K562 (cell line): ENCODE measurements at regions not wholly inside any gene's neighbourhood (a gene's known extent, or its start where the extent isn't known, plus 50 kb on each side); places are given as distances from the start of the nearest gene placed in this dataset.

Source experiments
- ATAC-seq: fragments of 200-7000 bp; cut with Tn5 transposase; 3 replicates; pipeline ENCODE4 v1.9.1; 2020; ENCODE audit warnings: moderate library complexity
- BruUV-seq: library from RNA; stranded (reverse); fragments of 400-500 nt; replicated peaks from 2 replicates; lab custom pipeline; 2021; lab: Mats Ljungman, UMichigan
- CTCF ChIA-PET: fragments of 300-600 bp; formaldehyde crosslinking; extraction: SDS; loops from one replicate; lab custom pipeline; 2021; ENCODE audit warnings: low intra/inter-chr PET ratio; lab: Yijun Ruan, JAX
- POLR2A ChIA-PET: fragments of 300-600, 350-650 bp; sonication (Branson Sonifier 250); formaldehyde crosslinking; extraction: SDS; loops from one replicate; lab custom pipeline; 2021; ENCODE audit warnings: antibody characterized with exemption, inconsistent platforms; lab: Yijun Ruan, JAX
- DNase-seq, 4 experiments: peaks; one replicate each; pipeline versions ENCODE4 v3.0.0 to v3.0.0-alpha.2; 2011 to 2018; ENCODE audit warnings: low spot score in 3 of 4, mixed read lengths in 3 of 4; ENCODE audit errors: extremely low read depth in 1 of 4
- FAIRE-seq: peaks from 2 replicates; lab custom pipeline; 2011; peaks lifted over from hg19 to GRCh38; lab: Jason Lieb, UNC
- H2AFZ ChIP-seq: 2 replicates; pipeline ENCODE4 v1.6.0; 2011; ENCODE audit warnings: low read depth, low read length, control low read depth, inconsistent platforms
- H3K27ac ChIP-seq: fragments of 200-600 bp; 3 replicates; pipeline ENCODE4 v1.8.0; 2011; ENCODE audit warnings: low read depth, mild to moderate bottlenecking, control low read depth, inconsistent platforms, low read length, moderate library complexity, mixed read lengths; ENCODE audit errors: extremely low read depth
- H3K27me3 ChIP-seq, 2 experiments: fragments of 300-600 bp in 1 of 2; 2 replicates in 1 of 2; 3 replicates in 1 of 2; pipeline versions ENCODE4 v1.6.0 to v1.8.0; 2011; ENCODE audit warnings: inconsistent platforms in 2 of 2, low read length in 2 of 2, mild to moderate bottlenecking in 1 of 2, mixed read lengths in 1 of 2, moderate library complexity in 1 of 2; ENCODE audit not compliant: control insufficient read depth in 2 of 2, insufficient read depth in 2 of 2
- H3K36me3 ChIP-seq: fragments of 300-600 bp; 3 replicates; pipeline ENCODE4 v1.8.0; 2011; ENCODE audit warnings: mild to moderate bottlenecking, low read length, inconsistent platforms; ENCODE audit not compliant: control insufficient read depth, insufficient read depth
- H3K4me1 ChIP-seq, 2 experiments: fragments of 200-600 bp in 1 of 2; replicated peaks in 1 of 2; 2 replicates in 1 of 2; 3 replicates in 1 of 2; pipeline versions ENCODE4 v1.5.1 to v1.8.0; 2011; ENCODE audit warnings: inconsistent platforms in 2 of 2, low read length in 2 of 2, mild to moderate bottlenecking in 1 of 2, mixed read lengths in 1 of 2, moderate library complexity in 1 of 2; ENCODE audit not compliant: control insufficient read depth in 2 of 2, insufficient read depth in 2 of 2
- H3K4me2 ChIP-seq: 2 replicates; pipeline ENCODE4 v1.6.1; 2011; ENCODE audit warnings: low read length, control low read depth, inconsistent platforms, mixed read lengths; ENCODE audit not compliant: insufficient read depth
- H3K4me3 ChIP-seq: fragments of 200-600 bp; sonication (generic), shearing (Covaris generic); 2 replicates; pipeline ENCODE4 v1.5.1; 2016; ENCODE audit warnings: control low read depth, inconsistent platforms
- H3K79me2 ChIP-seq: fragments of 200-600 bp; 3 replicates; pipeline ENCODE4 v1.8.0; 2011; ENCODE audit warnings: low read length, inconsistent platforms; ENCODE audit not compliant: control insufficient read depth, insufficient read depth
- H3K9ac ChIP-seq, 2 experiments: 2 replicates each; pipeline versions ENCODE4 v1.6.0 to v1.6.1; 2011; ENCODE audit warnings: low read depth in 2 of 2, low read length in 2 of 2, control low read depth in 1 of 2, inconsistent platforms in 1 of 2, mild to moderate bottlenecking in 1 of 2, mixed read lengths in 1 of 2; ENCODE audit not compliant: insufficient read depth in 1 of 2
- H3K9me1 ChIP-seq: one replicate; pipeline ENCODE4 v1.6.0; 2011; ENCODE audit warnings: inconsistent platforms, mild to moderate bottlenecking, low read length, moderate library complexity; ENCODE audit not compliant: control insufficient read depth, insufficient read depth
- H3K9me3 ChIP-seq: replicated peaks from 2 replicates; pipeline ENCODE4 v1.5.1; 2011; ENCODE audit warnings: low read depth, low read length, inconsistent platforms; ENCODE audit not compliant: control insufficient read depth, insufficient read depth
- H4K20me1 ChIP-seq: replicated peaks from 2 replicates; pipeline ENCODE4 v1.6.1; 2011; ENCODE audit warnings: low read length, inconsistent platforms, mixed read lengths; ENCODE audit not compliant: control insufficient read depth, insufficient read depth
- BRD4 ChIP-seq: fragments of 200-600 bp; sonication (generic); IDR thresholded peaks from 2 replicates; pipeline ENCODE4 v1.6.1; 2017; ENCODE audit warnings: inconsistent platforms
- BRF1 ChIP-seq: IDR thresholded peaks from 3 replicates; pipeline ENCODE4 v1.6.1; 2011; ENCODE audit warnings: borderline replicate concordance, mild to moderate bottlenecking; ENCODE audit not compliant: insufficient read length; ENCODE audit errors: extremely low read depth
- CBX1 ChIP-seq: sonication (generic); IDR thresholded peaks from 2 replicates; pipeline ENCODE4 v1.6.1; 2016; ENCODE audit warnings: antibody characterized with exemption, low read depth, mild to moderate bottlenecking
- KHSRP ChIP-seq: fragments of 450-650 bp; IDR thresholded peaks from 2 replicates; pipeline ENCODE4 v1.6.1; 2017
- NCOA2 ChIP-seq, 2 experiments: fragments of 450-650 bp; IDR thresholded peaks; 2 replicates each; pipeline ENCODE4 v1.6.1; 2018; ENCODE audit warnings: mild to moderate bottlenecking in 2 of 2, moderate library complexity in 1 of 2; ENCODE audit not compliant: partially characterized antibody in 2 of 2
- POLR2A ChIP-seq: fragments of 450-650 bp; conservative IDR thresholded peaks from 2 replicates; pipeline ENCODE4 v1.6.1; 2016
- SMAD2 ChIP-seq: fragments of 150-350 bp; IDR thresholded peaks from 2 replicates; pipeline ENCODE4 v1.6.1; 2014; ENCODE audit warnings: low read depth, mild to moderate bottlenecking, low read length
- TEAD1 ChIP-seq, 2 experiments: fragments of 450-650 bp in 1 of 2; sonication (generic) in 1 of 2; formaldehyde crosslinking; IDR thresholded peaks; 2 replicates each; pipeline versions ENCODE4 v1.4.0 to v1.8.0; 2020 to 2022; ENCODE audit warnings: mild to moderate bottlenecking in 2 of 2, missing genetic modification reagents in 1 of 2
- ZNF140 ChIP-seq: fragments of 250-450 bp; sonication (Bioruptor Pico); IDR thresholded peaks from 2 replicates; pipeline ENCODE4 v1.8.0; 2021; ENCODE audit warnings: moderate library complexity, mild to moderate bottlenecking, inconsistent platforms
- ZSCAN29 ChIP-seq: fragments of 450-650 bp; IDR thresholded peaks from 2 replicates; pipeline ENCODE4 v1.6.1; 2017
- WGBS: fragments of 100-300 bp; shearing (Covaris generic); methylation state at CpG from one replicate; pipeline ENCODE4 v1.1.6; 2016; ENCODE audit warnings: low coverage, mixed read lengths; ENCODE audit not compliant: insufficient coverage; ENCODE audit errors: missing lambda C conversion rate; 5-methylcytosine and 5-hydroxymethylcytosine counted together
- in situ Hi-C: fragments of 300-500 bp; cut with MboI; formaldehyde crosslinking; loops from 4 replicates; pipeline ENCODE4 v1.15.0; 2018; ENCODE audit warnings: inconsistent platforms, mixed read lengths
- intact Hi-C: fragments of 100-400 bp; cut with micrococcal nuclease; formaldehyde crosslinking; loops from 2 replicates; pipeline ENCODE4 v1.14.2; 2022
- TF ChIP-seq, protein P1 (sequence below): fragments of 250-450 bp; sonication (Bioruptor Pico); IDR thresholded peaks from 2 replicates; pipeline ENCODE4 v1.5.0; 2022; ENCODE audit warnings: mild to moderate bottlenecking
- TF ChIP-seq, protein P2 (sequence below): fragments of 250-450 bp; sonication (Bioruptor Pico); IDR thresholded peaks from 2 replicates; pipeline ENCODE4 v1.5.0; 2021; ENCODE audit warnings: mild to moderate bottlenecking, moderate library complexity

GRCh38 chr4:134499074-134499473 is 297.5 kb upstream of the PABPC4L start:
- BruUV-seq = no TSS peak
- in situ Hi-C loops = no loop called here
- peaks cover 2% of the 10 kb centered on the region; the same call in 1 of the 2 replicates for H3K9me3 ChIP-seq

DNA sequence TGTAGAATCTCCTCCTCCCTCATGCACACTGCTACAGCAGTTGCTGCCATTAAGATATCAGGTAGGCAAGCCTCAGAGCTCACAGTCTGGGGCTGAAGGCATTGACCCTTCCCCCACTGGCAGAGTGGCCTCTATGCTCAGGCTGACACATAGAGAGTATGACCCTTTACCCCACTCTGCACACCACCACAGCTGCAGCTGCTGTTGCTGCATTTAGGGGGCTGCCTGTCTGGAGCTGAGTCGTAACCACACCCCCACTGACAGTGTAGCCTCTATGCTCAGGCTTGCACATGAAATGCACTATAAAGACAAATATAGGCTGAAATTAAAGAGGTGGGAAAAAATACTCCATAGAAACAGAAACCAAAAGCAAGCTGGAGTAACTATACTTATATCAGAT is 289.3 kb upstream of the PABPC4L start:
- no peaks in the 10 kb centered on the region for H3K4me1 ChIP-seq
- no peaks in the 10 kb centered on the region for H3K79me2 ChIP-seq
- in situ Hi-C loops = no loop called here
- no peak for ATAC-seq
- H4K20me1 ChIP-seq = no peaks in the 10 kb centered on the region
- no peak overlapping the region for H3K27ac ChIP-seq
- BruUV-seq = no TSS peak
- POLR2A ChIA-PET = no interaction called here
- TF ChIP-seq BRD4 (no peak), TEAD1 (CRISPR knock-in tag; IDR thresholded peaks at IDR 0.05) (no peak), BRF1 (no peak), ZNF140 (no peak), CBX1 (no peak), ZSCAN29 (no peak), NCOA2 (IDR thresholded peaks at IDR 0.05; ENCODE audit: partially characterized antibody in 2 of 2) (no peak), KHSRP (no peak)
- TF ChIP-seq, protein P1, sequence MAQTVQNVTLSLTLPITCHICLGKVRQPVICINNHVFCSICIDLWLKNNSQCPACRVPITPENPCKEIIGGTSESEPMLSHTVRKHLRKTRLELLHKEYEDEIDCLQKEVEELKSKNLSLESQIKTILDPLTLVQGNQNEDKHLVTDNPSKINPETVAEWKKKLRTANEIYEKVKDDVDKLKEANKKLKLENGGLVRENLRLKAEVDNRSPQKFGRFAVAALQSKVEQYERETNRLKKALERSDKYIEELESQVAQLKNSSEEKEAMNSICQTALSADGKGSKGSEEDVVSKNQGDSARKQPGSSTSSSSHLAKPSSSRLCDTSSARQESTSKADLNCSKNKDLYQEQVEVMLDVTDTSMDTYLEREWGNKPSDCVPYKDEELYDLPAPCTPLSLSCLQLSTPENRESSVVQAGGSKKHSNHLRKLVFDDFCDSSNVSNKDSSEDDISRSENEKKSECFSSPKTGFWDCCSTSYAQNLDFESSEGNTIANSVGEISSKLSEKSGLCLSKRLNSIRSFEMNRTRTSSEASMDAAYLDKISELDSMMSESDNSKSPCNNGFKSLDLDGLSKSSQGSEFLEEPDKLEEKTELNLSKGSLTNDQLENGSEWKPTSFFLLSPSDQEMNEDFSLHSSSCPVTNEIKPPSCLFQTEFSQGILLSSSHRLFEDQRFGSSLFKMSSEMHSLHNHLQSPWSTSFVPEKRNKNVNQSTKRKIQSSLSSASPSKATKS (CRISPR knock-in tag) = no peak
- TF ChIP-seq, protein P2, sequence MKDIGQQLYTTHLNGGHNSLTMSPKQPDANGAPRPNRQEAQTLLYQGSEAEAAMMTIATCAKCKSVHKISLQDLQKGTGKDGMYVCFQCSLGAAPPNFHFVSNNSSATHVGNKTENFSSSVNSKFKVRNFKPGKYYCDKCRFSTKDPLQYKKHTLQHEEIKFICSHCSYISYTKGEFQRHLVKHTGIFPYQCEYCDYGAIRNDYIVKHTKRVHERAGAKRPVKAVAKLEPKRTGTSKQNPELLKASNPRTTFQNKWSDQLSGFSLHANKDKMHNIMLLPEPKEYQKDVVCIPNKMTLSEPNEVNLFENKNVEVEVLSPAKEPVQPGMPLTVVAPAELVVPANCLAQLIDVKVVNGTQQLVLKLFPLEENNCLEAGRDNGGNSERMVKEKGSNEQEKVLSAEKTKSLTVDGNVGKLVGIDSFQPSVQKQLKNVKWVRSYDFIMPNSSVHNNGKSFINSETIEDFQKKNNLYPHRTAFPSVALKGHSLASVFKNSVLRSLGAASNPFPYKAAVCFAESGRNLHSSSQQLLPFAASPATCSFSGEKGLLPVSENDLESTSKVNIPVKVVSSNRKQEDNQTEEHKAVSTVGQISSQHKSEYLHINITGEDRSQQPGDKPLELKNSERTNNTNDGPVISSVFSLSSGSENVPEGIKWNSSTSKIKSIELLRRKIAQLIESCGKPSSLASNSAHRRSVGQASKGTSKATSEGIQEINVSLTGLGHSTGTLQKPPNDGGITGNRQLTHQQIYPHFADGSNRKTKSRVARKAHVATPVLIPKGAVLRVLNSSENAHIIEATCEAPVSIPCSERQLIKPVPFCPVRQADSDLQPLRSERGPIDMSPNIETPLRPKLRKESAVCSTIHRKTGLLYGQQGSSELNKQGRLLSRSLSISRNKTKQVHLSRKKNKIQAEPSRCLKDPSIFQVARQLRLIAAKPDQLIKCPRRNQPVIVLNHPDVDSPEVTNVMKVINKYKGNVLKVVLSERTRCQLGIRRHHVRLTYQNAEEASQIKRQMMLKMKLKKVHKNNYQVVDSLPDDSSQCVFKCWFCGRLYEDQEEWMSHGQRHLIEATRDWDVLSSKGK (CRISPR knock-in tag) = no peak
- intact Hi-C loops = no loop called here
- no peaks in the 10 kb centered on the region for H3K36me3 ChIP-seq
- no peaks in the 10 kb centered on the region for H3K9me1 ChIP-seq
- no peaks in the 10 kb centered on the region for H3K9me3 ChIP-seq
- 11% methylated on average over 1 of the region's 1 CpG for WGBS
- CTCF ChIA-PET = no interaction called here
- no peak for FAIRE-seq
- no peak overlapping the region for H2AFZ ChIP-seq
- H3K4me3 ChIP-seq = no peak overlapping the region
- no peak for DNase-seq
- H3K4me2 ChIP-seq = no peak overlapping the region
- no peaks in the 10 kb centered on the region for H3K27me3 ChIP-seq
- no peak overlapping the region for H3K9ac ChIP-seq

More at GRCh38 chr4:134499074-134499473, 297.5 kb upstream of the PABPC4L start:
- Histone ChIP-seq H3K9ac (no peak overlapping the region), H3K4me3 (no peak overlapping the region), H3K27me3 (no peaks in the 10 kb centered on the region), H3K36me3 (no peaks in the 10 kb centered on the region), H3K27ac (no peak overlapping the region)
- DNase-seq = no peak
- no peak for TF ChIP-seq POLR2A
- TF ChIP-seq SMAD2 = no peak
- TF ChIP-seq, all 486 proteins: peak for 0
- ChIA-PET POLR2A (no interaction called here), CTCF (no interaction called here)
- Histone ChIP-seq H3K9me1 (no peaks in the 10 kb centered on the region), H4K20me1 (no peaks in the 10 kb centered on the region), H2AFZ (no peak overlapping the region), H3K4me1 (no peaks in the 10 kb centered on the region), H3K79me2 (no peaks in the 10 kb centered on the region), H3K4me2 (no peak overlapping the region)
- WGBS = 0% methylated on average over 1 of the region's 1 CpG
- intact Hi-C loops = no loop called here
- ATAC-seq (no peak), FAIRE-seq (no peak)
